ENCODE measurements at regions not wholly inside any gene's neighbourhood (a gene's known extent, or its start where the extent isn't known, plus 50 kb on each side); places are given as distances from the start of the nearest gene placed in this dataset.

DNA sequence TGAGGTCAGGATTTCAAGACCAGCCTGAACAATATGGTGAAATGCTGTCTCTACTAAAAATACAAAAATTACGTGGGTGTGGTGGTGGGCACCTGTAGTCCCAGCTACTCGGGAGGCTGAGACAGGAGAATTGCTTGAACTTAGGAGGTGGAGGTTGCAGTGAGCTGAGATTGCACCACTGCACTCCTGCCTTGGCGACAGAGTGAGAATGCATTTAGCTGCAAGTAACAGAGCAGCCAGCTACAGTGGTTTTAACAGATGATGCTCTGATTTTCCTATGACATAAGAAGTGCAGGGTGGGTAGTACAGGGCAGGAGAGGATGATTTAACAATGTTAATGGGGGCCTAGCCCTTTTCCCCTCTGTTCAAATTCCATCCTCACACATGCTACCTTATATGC lies 267.9 kb downstream of the RPLP1 start:
- TF ChIP-seq CTCF (conservative IDR thresholded peaks at IDR 0.05; ENCODE audit: low read depth, low read length), result no peak
- TF ChIP-seq, protein P1, sequence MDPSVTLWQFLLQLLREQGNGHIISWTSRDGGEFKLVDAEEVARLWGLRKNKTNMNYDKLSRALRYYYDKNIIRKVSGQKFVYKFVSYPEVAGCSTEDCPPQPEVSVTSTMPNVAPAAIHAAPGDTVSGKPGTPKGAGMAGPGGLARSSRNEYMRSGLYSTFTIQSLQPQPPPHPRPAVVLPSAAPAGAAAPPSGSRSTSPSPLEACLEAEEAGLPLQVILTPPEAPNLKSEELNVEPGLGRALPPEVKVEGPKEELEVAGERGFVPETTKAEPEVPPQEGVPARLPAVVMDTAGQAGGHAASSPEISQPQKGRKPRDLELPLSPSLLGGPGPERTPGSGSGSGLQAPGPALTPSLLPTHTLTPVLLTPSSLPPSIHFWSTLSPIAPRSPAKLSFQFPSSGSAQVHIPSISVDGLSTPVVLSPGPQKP (IDR thresholded peaks at IDR 0.05; ENCODE audit: borderline replicate concordance, low read depth, low read length), result no peak
- no peak for TF ChIP-seq RFX5 (IDR thresholded peaks at IDR 0.05; ENCODE audit: low read depth, low read length)
- no peak for TF ChIP-seq SMC3 (IDR thresholded peaks at IDR 0.05; ENCODE audit: low read depth, low read length)
- TF ChIP-seq POLR2A (IDR thresholded peaks at IDR 0.05; ENCODE audit: low read depth, low read length), result no peak
- no peak for TF ChIP-seq MAZ (IDR thresholded peaks at IDR 0.05; ENCODE audit: borderline replicate concordance, low read depth, low read length)
